ENCODE measurements at regions not wholly inside any gene's neighbourhood (a gene's known extent, or its start where the extent isn't known, plus 50 kb on each side); places are given as distances from the start of the nearest gene placed in this dataset.

GRCh38 chrY:9257255-9257654 is 80.0 kb upstream of the TSPY4 start (continued):
- TF ChIP-seq FOSL1 (IDR thresholded peaks at IDR 0.05; ENCODE audit: insufficient read depth, low read depth, low read length) (no peak), GTF2F1 (IDR thresholded peaks at IDR 0.05; ENCODE audit: borderline replicate concordance, low read depth, low read length) (no peak), KDM4A (IDR thresholded peaks at IDR 0.05; ENCODE audit: low read depth, low read length, severe bottlenecking) (no peak), SIRT6 (IDR thresholded peaks at IDR 0.05; ENCODE audit: low read length) (no peak), POU5F1 (IDR thresholded peaks at IDR 0.05; ENCODE audit: low read depth, low read length) (no peak), CEBPB (IDR thresholded peaks at IDR 0.05; ENCODE audit: low read depth, low read length) (no peak), ATF3 (IDR thresholded peaks at IDR 0.05; ENCODE audit: insufficient read depth, low read depth, low read length) (no peak), JUN (IDR thresholded peaks at IDR 0.05; ENCODE audit: low read depth, low read length) (no peak), RXRA (IDR thresholded peaks at IDR 0.05; ENCODE audit: insufficient read depth, low read depth, low read length) (no peak), NRF1 (IDR thresholded peaks at IDR 0.05; ENCODE audit: low read depth, low read length) (no peak)
